Parathyroid adenoma (tissue), 2 donors: ENCODE measurements at regions not wholly inside any gene's neighbourhood (a gene's known extent, or its start where the extent isn't known, plus 50 kb on each side); places are given as distances from the start of the nearest gene placed in this dataset.
"Not testable (repeated sequence)": the region's sequence is repeated elsewhere in the genome, so short reads cannot be mapped to it uniquely, and the experiment has no call there.

Experiments used
- H2AFZ ChIP-seq: fragments of 300-600 bp; sonication (generic); one replicate; pipeline ENCODE4 v1.7.0; 2017; ENCODE audit warnings: antibody characterized with exemption, mild to moderate bottlenecking
- H3K27ac ChIP-seq: fragments of 300-600 bp; sonication (generic); one replicate; pipeline ENCODE4 v1.7.0; 2017
- H3K27me3 ChIP-seq: fragments of 300-600 bp; sonication (generic); one replicate; pipeline ENCODE4 v1.7.0; 2017; ENCODE audit warnings: low read length; ENCODE audit not compliant: control insufficient read depth, insufficient read depth
- H3K36me3 ChIP-seq: fragments of 300-600 bp; sonication (generic); one replicate; pipeline ENCODE4 v1.7.0; 2017; ENCODE audit warnings: low read length; ENCODE audit not compliant: control insufficient read depth, insufficient read depth
- H3K4me1 ChIP-seq: fragments of 300-600 bp; sonication (generic); one replicate; pipeline ENCODE4 v1.7.0; 2017; ENCODE audit warnings: control low read depth
- H3K4me2 ChIP-seq: fragments of 300-600 bp; sonication (generic); one replicate; pipeline ENCODE4 v1.7.0; 2017; ENCODE audit warnings: low read length
- H3K4me3 ChIP-seq: fragments of 300-600 bp; sonication (generic); one replicate; pipeline ENCODE4 v1.7.0; 2017; ENCODE audit warnings: low read depth, low read length
- H3K79me2 ChIP-seq: fragments of 300-600 bp; sonication (generic); one replicate; pipeline ENCODE4 v1.7.0; 2017; ENCODE audit warnings: control low read depth
- H3K9ac ChIP-seq: fragments of 300-600 bp; sonication (generic); one replicate; pipeline ENCODE4 v1.7.0; 2017; ENCODE audit warnings: mild to moderate bottlenecking
- H3K9me3 ChIP-seq: fragments of 300-600 bp; sonication (generic); one replicate; pipeline ENCODE4 v1.7.0; 2017; ENCODE audit warnings: low read length; ENCODE audit not compliant: control insufficient read depth
- CTCF ChIP-seq: fragments of 300-600 bp; sonication (generic); IDR thresholded peaks from one replicate; pipeline ENCODE4 v1.7.0; 2017; ENCODE audit warnings: antibody characterized with exemption, mild to moderate bottlenecking
- donor health status: primary hyperparathyroidism.

DNA sequence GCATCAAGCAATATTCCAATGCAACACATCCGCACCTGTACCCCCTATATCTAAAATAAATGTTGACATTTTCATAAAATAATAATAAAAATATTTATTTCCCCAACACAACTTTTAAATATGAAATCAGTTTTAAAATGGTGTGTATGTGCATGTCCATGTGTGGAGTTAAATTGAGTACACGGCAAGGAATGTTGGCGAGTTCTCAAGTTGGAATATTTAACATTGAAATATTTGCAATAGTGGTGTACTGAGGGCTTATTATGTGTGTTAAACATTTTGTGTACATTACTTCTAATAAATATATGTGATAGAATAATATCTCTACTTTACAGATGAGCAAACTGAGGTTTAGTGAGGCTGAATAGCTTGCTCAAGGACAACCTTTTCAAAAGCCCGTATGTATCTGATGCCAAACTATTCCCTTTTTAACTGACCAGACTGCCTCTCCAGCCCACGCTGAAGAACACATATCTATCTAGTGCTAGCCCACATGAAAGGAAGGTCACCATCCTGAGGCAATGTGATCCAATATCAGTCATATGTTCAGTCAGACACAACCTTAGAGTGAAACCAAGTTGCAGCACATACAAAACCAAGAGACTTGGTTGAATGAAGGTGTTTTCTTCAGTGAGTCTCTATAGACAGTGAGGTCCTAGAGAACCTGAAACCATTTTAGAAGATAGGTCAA is 192.2 kb upstream of the CDH11 start:
- H3K4me1 ChIP-seq: peaks cover 6% of the 10 kb centered on the region
- H3K9me3 ChIP-seq: no peaks in the 10 kb centered on the region
- no peaks in the 10 kb centered on the region for H3K79me2 ChIP-seq
- no peak for TF ChIP-seq CTCF
- H3K27me3 ChIP-seq: no peaks in the 10 kb centered on the region
- no peak overlapping the region for H3K4me3 ChIP-seq
- no peak overlapping the region for H3K9ac ChIP-seq
- H2AFZ ChIP-seq: no peak overlapping the region
- H3K4me2 ChIP-seq: no peak overlapping the region
- no peaks in the 10 kb centered on the region for H3K36me3 ChIP-seq
- no peak overlapping the region for H3K27ac ChIP-seq

- H3K36me3 ChIP-seq: no peaks in the 10 kb centered on the region
- no peak overlapping the region for H3K9ac ChIP-seq
- H3K79me2 ChIP-seq: no peaks in the 10 kb centered on the region
- H2AFZ ChIP-seq: no peak overlapping the region
- peaks cover 6% of the 10 kb centered on the region for H3K4me1 ChIP-seq
- H3K27me3 ChIP-seq: no peaks in the 10 kb centered on the region
- no peak for TF ChIP-seq CTCF
- H3K4me2 ChIP-seq: no peak overlapping the region
- no peak overlapping the region for H3K4me3 ChIP-seq
- no peak overlapping the region for H3K27ac ChIP-seq
- H3K9me3 ChIP-seq: no peaks in the 10 kb centered on the region
Observed at GRCh38 chr16:65312795-65313194, 190.9 kb upstream of the CDH11 start.

- H3K4me3 ChIP-seq: no peak overlapping the region
- H3K9me3 ChIP-seq: no peaks in the 10 kb centered on the region
- no peaks in the 10 kb centered on the region for H3K79me2 ChIP-seq
- no peak overlapping the region for H3K9ac ChIP-seq
- no peak for TF ChIP-seq CTCF
- H3K4me1 ChIP-seq: peaks cover 6% of the 10 kb centered on the region
- no peaks in the 10 kb centered on the region for H3K36me3 ChIP-seq
- H3K27me3 ChIP-seq: no peaks in the 10 kb centered on the region
- no peak overlapping the region for H3K27ac ChIP-seq
- H2AFZ ChIP-seq: no peak overlapping the region
- no peak overlapping the region for H3K4me2 ChIP-seq
Observed at GRCh38 chr16:65312071-65312470, 190.2 kb upstream of the CDH11 start.

GRCh38 chr16:65310491-65310890 is 188.6 kb upstream of the CDH11 start:
- not testable (repeated sequence) for H3K36me3 ChIP-seq, H2AFZ ChIP-seq, H3K27me3 ChIP-seq, H3K9ac ChIP-seq, H3K4me1 ChIP-seq, H3K4me3 ChIP-seq, H3K9me3 ChIP-seq, H3K79me2 ChIP-seq, H3K27ac ChIP-seq, H3K4me2 ChIP-seq

GRCh38 chr16:65309354-65309753 is 187.5 kb upstream of the CDH11 start:
- TF ChIP-seq CTCF: no peak
- Histone ChIP-seq H2AFZ (no peak overlapping the region), H3K9ac (no peak overlapping the region), H3K36me3 (no peaks in the 10 kb centered on the region), H3K79me2 (no peaks in the 10 kb centered on the region), H3K4me3 (no peak overlapping the region), H3K9me3 (no peaks in the 10 kb centered on the region), H3K27ac (no peak overlapping the region), H3K27me3 (no peaks in the 10 kb centered on the region), H3K4me1 (peaks cover 6% of the 10 kb centered on the region), H3K4me2 (peak overlapping the region; percentile 6)
